ENCODE measurements at regions not wholly inside any gene's neighbourhood (a gene's known extent, or its start where the extent isn't known, plus 50 kb on each side); places are given as distances from the start of the nearest gene placed in this dataset.

DNA sequence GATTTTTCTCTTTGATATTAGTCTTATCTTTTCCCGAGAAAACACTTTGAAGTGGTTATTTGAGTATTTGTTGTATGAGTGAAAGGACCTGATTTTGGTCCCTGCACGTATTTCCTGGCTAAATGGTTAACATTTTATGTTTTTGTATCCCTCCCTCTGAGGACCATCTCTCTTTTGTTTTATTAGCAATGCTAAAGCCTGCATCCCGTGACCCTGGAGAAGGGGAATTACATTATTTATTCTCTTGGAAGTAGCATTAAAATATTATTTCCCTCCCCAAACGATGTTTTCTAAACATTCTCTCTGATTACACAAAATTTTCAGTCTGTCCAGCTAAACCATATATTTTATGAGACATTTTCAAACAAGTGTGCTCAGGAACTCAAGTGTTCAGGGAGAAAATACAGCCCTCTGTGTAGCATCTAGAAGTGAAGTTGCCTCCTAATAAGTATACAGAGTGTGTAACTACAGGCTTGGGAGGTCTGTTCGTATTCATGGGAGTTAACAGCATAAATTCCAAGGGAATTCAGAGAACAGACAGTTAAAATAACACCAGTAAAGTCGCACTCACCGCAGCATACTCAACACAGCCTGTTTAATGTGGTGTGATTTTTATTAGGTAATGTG, 163.8 kb upstream of the NPVF start:
- DNase-seq (ENCODE audit: low read depth in 1 of 2, low spot score in 1 of 2) = no peak

DNA sequence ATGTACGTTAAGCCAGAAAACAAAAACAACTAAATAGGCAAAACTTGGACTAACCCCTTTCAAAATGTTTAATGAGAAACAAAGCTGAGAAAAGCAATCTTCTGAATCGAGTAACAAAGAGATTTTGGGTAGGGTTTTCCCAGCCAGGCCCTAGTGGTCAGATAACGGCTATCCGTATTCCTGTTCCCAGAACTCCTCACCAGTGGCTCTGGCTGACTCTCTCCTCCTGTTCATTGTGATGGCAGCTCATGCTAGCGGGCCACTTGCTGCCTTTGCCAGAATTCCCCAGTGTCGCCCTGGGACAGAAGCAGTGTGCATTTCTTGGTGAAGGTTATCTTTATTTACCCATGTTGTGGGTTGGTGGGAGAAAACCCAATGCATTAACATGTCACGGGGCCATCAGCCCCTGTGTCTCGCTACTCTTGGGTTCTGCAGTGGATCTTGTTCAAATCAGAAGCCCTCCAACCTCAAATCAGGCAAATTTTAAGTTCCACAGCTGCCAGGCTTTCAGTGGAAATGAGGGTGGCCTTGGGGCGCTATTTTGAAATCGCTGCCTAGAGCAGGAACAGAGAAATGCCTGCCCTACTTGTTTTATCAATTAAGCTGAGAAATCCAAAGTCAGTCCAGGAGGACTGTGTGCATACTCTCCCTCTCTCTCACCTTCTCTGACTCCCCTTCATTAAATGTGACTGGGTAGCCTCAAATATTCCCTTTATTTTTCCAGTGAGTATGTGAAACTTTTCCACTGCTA, 164.5 kb upstream of the NPVF start:
- no peak for DNase-seq (ENCODE audit: low read depth in 1 of 2, low spot score in 1 of 2)

GRCh38 chr7:25395976-25396375, 167.7 kb upstream of the NPVF start:
- DNase-seq (ENCODE audit: low read depth in 1 of 2, low spot score in 1 of 2) = no peak

DNA sequence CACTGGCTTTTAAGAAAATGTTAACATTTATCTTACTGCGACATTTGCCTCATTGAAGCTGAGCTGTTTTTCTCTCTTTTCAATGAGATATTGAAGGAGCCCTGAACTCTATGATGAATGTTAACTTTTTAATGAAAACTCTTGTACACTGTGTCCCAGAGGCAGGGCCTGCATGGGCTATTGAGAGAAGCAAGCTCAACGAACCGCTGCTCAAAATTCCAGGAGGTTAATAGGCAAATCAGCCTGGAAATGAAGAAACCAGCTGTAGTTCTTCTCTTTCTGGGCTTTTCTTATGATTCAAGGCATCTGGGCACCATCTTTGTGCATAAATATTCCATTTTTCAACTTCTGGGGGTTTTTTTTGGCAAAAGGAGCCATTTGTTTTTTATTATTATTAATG, 168.4 kb upstream of the NPVF start:
- DNase-seq (ENCODE audit: low read depth in 1 of 2, low spot score in 1 of 2) = no peak

- DNase-seq (ENCODE audit: low read depth in 1 of 2, low spot score in 1 of 2) = no peak
Measured at GRCh38 chr7:25398418-25398817, 170.1 kb upstream of the NPVF start.

- no peak for DNase-seq (ENCODE audit: low read depth in 1 of 2, low spot score in 1 of 2)
Measured at GRCh38 chr7:25399000-25399750, 170.9 kb upstream of the NPVF start.

DNA sequence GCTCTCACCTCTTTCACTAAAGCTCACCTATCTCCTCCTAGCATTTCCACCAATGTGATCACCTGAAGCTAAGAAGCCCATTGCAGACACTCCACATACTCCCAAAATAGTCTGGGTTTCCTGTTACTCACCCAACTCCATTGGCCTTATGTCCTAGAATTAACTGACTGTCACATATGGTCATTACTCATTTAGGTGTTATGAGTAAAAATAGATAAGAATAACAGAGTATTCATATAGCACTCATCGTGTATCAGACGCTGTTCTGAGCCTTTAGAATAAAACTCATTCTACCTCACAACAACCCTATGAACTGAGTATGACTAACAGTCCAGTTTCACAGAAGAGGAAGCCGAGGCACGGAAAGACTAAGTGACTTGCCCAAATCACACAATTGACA, 174.2 kb upstream of the NPVF start:
- no peak for DNase-seq (ENCODE audit: low read depth in 1 of 2, low spot score in 1 of 2)

GRCh38 chr7:25405736-25406135, 177.4 kb upstream of the NPVF start:
- DNase-seq (ENCODE audit: low read depth in 1 of 2, low spot score in 1 of 2) = no peak

DNA sequence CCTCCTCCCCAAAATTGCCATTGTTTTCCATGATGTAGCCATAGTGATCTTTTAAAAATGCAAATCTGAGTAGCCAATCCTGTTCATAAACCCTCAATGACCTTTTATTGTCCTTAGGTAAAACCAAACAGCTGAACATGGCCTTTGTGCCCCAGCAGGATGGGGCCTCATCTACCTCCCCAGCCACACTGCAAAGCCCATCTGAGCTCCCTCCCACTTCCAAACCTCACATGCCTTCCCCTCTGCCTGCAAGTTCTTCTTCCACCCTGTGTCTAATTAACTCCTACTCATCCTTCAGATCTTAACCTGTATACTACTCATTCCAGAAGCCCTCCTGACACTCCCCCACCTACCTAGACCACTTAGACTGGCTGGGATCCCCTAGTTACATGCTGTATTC, 178.8 kb upstream of the NPVF start:
- no peak for DNase-seq (ENCODE audit: low read depth in 1 of 2, low spot score in 1 of 2)

GRCh38 chr7:25408012-25408687, 179.9 kb upstream of the NPVF start:
- no peak for DNase-seq (ENCODE audit: low read depth in 1 of 2, low spot score in 1 of 2)

DNA sequence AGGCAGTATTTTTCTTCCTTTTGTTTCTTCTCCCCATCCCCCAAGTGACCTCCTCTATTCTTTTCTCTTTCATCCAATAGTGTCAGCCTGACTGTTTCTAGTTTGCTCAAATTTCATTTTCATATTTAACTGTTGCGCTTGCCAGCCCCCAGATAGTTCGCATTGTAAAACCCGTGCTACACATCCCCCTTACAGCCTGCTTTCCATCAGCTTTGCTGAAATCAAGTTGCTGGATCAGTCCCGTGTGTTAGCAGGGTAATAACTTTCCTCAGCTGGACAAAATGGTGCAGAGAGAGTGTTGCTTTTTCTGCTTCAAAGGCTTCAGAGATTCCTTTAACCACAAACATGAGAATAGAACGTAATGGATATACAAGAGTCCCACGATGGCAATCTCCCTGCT, 180.6 kb upstream of the NPVF start:
- DNase-seq (ENCODE audit: low read depth in 1 of 2, low spot score in 1 of 2) = no peak

DNA sequence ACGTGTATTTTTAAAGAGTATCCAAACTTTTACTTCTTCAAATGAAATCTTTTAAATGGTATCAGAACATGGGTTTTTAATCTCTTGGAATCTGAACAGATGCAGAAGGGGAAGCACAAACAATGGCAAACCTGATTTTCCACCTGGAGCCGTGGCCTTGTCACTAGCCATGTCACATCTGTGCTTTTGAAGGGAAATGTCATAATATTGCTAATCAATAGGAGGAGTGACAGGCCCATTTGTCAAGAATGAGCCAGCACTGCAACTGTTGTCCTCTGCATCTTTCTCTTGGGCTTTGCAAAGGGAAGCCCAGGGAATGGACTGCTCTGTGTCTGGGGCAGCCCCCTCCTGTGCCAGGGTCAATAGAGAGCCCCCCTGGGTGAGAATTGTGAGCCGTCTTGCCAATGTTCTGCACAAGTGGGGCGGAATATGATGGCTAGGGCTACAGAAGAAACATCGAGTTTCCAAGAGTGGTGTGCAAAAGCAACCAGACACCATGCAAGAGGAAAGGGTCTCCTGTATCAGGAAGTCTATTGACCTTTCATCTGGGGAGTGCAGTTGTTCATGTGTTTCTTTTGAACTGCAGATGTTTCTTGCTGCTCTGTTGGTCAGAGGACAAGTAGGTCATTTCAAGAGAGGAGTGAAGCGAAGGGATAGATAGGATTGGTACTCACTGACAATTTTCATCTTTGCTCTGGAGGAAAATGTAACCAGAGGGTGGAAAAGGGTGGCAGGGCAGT, 181.8 kb upstream of the NPVF start:
- no peak for DNase-seq (ENCODE audit: low read depth in 1 of 2, low spot score in 1 of 2)

DNA sequence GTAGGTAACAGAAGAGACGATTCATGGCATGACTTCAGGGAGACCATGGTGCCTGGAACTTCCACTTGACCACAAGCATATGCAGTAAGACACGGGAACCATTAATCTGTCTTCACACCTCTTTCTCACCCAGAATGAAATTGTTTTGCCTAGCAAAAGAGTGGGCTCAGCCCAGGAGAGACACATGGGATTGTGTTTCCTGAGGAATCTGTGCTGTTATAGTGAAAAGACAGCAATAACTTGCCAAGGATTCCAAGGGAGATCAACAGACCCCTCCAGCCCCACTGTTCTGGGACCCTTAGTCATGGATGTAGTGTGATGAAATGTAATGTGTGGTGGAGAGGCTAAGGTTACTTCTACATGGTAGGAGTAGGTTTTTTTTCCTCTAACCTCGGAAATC, 192.5 kb upstream of the NPVF start:
- no peak for DNase-seq (ENCODE audit: low read depth in 1 of 2, low spot score in 1 of 2)

- DNase-seq (ENCODE audit: low read depth in 1 of 2, low spot score in 1 of 2) = no peak
Measured at GRCh38 chr7:25424113-25424512, 195.8 kb upstream of the NPVF start.

DNA sequence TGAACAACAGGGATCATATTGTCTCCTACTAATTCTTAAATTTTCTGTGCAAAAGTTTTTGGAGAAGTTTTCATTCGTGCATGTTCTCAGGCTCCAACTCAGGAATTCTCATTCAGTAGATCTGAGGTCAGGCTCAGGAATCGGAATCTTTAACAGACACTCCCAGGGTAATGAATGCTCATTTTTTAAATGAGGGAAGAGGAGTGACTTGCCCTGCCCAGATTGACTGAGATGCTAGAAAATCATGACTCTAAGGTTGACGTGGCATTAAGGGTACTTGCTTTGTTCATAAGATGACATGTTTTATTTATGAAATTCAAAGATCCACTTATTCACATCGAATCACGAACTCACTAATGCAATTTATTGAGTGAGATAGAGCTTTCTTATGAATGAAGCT, 196.6 kb upstream of the NPVF start:
- no peak for DNase-seq (ENCODE audit: low read depth in 1 of 2, low spot score in 1 of 2)

DNA sequence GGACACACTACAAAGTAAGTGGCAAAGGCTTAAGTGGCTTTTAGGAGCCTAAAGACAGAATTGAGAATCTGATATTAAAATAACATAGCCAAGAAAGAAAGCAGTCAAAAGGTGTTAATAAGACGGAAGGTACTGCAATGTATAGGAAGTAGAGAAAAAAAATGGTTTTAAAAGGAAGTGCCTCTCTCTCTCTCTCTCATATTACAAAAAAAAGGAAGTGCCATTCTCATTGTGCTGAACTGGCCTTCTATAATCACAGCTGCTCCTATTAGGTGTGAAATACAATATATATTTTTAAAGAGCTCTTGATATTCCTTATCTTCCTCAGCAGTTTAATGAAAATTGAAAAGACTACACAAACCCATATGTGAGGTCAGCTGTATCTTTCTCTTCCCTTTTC, 199.4 kb upstream of the NPVF start:
- DNase-seq (ENCODE audit: low read depth in 1 of 2, low spot score in 1 of 2) = no peak

DNA sequence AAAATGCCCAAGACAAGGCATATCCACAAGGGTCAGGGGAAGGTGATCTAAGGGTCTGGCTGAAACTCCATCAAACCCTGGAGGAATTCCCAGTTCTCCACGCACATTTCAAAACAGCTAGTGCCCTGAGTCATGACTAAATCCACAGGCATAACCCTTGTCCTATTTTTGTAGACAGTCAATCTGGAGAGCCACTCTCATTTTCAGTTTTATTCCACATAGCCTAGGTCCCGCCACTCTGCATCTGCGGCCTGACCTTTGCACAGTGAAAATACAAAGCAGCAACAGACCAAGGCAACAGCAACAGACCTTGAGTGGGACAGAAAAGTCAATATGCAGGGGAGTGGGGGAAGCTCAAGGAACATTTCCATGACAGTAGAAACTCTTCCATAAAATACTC, 201.4 kb upstream of the NPVF start:
- DNase-seq (ENCODE audit: low read depth in 1 of 2, low spot score in 1 of 2) = no peak

DNA sequence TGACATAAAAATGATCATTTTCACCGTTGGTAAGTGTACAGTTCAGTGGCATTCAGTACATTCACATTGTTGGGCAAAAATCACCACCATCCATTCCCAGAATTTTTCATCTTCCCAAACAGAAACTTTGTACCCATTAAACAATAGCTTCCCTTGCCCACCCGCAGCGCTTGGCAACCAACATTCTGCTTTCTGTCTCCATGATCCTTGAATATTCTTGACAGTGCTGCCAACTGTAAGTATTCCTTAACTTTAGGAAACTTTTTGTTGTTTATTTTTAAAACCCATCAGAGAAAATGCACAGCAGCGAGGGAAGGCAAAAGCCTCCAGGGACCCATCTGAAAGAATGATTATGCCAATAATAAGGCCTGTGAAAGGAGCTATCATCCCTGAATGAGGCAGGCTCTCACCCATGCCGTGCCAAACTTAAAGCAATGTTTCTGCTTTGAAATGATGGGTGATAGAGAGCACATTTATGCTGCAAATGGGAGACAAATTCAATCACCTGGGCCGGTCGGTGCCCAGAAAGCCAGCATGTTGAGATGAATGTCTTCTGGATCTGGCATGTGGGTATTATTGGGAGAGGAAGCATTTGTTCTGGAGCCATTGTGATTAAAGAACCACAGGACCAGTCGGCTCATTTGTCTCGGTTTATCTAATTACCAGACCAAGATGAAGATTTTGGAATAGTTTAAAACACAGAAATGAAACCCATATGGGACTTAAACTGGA, 202.1 kb upstream of the NPVF start:
- DNase-seq (ENCODE audit: low read depth in 1 of 2, low spot score in 1 of 2) = no peak

DNA sequence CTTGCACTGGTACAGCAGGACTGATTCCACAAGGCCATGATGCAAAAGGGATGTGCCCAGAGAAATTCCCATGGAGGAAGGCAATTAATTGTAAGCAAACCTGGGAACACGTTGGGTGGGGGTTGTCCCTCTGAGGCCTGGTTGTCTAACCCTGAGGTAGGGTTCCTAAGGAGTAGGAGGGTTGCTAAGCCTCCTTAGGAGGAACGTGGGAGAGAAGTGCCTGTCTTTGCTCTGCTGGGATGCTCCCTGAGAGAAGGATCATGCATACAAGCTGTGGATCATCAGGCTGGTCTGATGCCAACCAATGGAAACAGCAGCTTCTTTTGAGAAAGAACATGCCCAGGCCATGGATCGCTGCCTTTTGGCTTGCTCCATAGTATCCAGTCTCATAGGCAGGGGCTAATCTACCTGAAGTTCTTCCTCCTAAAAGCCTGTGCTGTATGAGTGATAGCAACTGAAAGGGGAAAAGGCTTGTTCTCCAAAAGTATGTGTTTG, 203.7 kb upstream of the NPVF start:
- no peak for DNase-seq (ENCODE audit: low read depth in 1 of 2, low spot score in 1 of 2)

DNA sequence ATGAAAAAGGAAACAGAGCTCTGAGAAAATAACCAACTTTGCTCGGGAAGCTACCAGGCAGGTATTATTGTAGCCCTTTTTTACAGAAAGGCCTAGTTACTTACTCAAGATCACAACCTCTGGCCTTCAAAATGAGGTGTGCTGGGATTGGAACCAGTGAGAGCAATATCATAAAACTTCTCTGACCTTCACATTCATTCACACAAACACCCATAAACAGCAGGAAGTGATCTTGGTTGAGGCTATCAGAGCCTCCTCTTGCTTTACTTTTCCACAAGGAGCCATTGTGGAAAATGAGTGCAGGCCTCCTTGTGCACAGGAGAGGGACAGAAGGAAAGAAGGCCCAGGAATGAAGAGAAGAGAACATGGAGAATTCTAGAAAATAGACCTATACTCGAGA, 204.5 kb upstream of the NPVF start:
- DNase-seq (ENCODE audit: low read depth in 1 of 2, low spot score in 1 of 2) = no peak

Data from activated T-helper 1 cell treated with anti-CD3 and anti-CD28 coated beads, Interleukin-2, amount 50 U/mL, for 16 hours (primary cell).